ENCODE measurements at regions not wholly inside any gene's neighbourhood (a gene's known extent, or its start where the extent isn't known, plus 50 kb on each side); places are given as distances from the start of the nearest gene placed in this dataset.

DNA sequence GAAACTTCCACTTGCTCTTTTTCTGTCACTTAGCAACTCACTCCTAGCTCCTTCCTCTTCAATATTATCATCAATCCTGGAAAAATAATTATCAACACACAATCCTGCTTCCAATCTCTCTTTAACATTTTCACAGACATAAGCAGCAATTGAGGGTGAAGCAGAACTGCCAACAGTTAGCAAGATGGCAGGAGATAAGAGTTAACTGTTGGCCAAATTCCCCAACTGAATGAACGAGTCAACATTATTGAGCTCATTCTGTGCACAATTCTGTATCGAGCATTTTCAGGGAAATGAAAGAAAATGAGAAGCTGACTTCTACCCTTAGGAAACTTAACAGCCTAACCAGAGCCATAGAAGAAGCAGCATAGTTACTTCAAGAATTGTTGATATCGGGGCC, 152.0 kb downstream of the KCNA5 start:
- DNase-seq (ENCODE audit: low spot score): no peak

DNA sequence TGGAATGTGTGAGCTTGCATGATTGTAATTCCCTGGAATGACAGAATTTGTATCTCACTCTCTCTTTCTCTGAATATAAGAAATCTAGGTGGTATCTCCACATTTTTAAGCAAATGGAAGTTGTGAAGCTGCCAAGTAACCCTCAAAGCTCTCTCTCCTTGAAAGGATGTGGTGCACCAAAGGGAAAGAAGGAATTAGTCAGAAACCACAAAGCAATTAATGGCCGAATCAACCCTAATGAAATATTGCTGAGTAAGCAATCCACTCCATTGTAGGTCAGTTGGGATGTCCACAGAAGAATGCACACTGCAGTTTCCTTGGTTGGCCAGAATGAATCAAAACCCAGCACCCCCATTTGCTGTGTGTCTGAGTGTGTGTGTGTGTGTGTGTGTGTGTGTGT, 153.5 kb downstream of the KCNA5 start:
- peak; percentile 45 for DNase-seq (ENCODE audit: low spot score)

DNA sequence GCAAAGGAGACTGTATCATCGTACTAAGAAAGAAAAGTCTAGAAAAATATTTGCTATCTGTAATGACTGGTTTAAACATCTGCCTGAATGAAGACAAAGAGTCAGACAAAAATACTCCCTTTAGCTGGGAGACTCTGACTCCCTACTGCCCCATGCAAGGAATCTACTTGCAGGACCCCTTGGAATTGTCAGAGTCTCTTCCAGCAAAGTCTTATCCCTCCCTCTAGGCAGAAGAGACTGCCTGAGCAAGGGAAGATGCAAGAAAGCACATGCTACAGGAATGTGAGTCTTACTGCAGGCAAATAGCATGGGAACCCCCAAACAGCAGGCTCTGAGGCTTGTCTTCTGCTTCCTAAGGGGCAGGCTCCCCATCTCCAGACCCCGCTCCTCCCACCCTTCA, 154.0 kb downstream of the KCNA5 start:
- no peak for DNase-seq (ENCODE audit: low spot score)

DNA sequence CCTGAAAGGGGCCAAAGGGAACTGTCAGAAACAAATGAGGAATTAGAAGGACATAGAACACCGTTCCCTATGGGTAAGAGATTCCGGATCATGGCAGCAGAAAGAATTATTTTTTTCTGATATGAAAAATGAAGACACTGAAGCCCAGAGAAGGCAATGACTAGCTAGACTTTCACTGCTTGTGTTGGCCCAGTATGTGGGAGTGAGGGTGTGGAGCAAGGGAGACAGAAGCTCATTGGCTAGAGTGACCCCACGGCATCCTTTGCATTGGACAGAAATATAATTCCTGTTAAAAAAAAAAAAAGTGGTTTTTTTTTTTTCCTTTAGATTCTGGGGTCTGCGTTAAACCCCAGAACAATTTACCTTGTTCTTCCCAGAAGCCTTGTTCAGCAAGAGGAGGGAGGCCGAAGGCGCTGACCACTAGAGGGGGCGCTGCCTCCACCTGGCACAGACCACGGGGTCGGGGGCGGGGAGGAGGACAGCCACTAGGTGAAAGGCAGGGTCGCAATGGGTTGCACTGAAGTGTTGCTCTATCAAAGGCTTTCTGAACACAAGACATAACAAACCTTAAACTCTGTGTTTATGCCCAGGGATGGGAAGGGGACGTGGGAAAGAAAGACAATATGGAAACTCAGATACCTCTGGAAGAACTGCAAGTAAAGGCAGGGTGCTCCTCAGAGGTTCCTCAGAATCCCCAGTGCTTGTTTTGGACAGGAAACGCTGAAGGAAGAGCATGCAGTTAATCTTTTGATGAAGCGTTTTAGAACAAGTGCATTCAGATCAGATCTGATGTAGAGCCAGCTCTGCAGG, 156.8 kb downstream of the KCNA5 start:
- DNase-seq (ENCODE audit: low spot score): peak; percentile 44

DNA sequence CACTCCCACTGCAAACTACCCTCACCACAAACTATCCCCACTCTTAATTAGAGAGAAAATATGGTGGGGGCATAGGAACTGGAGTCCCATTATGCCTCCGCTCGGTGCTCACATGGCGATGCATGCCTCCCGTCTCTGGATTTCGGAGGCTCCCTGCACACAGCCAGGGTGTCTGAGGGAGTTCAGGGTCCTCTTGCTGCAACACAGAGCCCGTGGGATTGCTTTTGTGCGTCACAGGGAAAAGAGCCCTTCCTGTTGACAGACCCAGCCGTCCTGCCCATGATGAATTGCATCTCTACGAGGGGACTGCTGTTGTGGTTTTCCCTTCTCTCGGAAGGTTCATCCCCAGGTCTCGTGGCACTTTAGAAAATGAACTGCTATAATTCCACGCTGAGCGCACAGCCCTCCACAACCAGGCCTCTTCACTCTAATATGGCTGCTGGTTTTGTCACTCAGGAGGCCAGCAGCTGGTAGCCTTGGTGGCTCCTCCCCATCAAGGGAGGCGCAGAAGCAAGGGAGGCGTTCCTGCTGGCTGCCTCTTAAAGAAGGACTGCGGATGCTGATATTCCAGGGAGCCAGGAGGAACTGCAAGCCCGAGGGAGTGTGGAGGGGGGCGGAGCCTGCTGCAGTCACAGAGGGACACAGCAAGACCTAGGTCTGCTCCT, 158.0 kb downstream of the KCNA5 start:
- DNase-seq (ENCODE audit: low spot score): peak; percentile 26

DNA sequence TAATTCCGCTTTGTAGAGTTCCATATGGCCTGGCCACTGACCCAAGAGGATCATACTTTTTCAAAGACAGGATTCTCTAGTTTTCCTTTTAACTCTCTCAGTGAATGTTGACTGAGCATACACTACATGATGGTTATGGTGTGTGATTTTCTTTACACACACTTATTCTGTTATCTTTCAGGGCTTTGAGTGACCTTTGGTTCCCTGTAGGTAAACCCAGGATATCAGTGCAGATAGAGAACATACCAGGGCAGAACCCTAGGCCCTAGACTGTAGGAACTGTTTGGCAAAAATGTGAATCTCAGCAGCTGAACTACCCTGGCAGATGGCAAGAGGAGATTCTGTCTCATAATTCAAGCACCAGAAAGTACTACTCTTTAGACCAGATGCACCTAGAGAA, 159.6 kb downstream of the KCNA5 start:
- DNase-seq (ENCODE audit: low spot score): no peak

DNA sequence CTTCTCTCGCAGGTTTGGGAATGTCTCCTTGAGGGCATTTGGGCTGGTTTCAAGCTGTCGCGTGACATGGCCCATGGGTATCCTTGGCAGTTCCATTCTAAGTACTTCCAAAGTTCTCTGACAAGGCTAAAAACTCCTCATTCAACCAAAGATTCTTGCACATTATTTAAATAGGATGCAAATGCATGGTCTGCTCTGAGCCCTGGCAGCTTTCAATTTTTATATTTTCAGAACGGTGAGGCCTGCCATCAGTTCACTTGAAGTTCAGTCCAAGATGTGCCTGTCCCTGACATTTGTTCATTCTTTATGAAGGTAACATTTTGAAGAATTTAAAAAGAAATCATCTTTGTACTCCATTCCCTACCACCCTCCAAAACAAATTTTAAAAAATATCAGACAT, 160.0 kb downstream of the KCNA5 start:
- no peak for DNase-seq (ENCODE audit: low spot score)

DNA sequence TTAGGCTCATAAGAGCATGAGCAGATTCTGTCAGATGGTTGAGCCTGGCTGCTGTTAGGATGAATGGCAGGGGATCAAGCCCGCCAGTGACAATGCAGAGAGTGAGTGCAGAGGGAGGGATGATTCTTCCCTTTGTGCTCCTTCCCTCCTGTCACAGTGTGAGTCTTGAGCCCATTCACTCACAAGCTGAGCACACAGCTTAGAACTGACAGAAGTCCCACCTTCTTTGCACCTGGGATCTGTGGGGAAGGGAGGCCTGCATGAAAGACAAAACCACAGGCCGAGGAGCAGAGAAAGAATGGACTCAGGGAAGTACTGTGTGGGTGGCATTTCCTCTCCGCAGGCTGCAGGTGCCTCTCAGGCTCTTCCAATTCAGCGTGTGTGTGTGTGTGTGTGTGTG, 160.6 kb downstream of the KCNA5 start:
- no peak for DNase-seq (ENCODE audit: low spot score)

DNA sequence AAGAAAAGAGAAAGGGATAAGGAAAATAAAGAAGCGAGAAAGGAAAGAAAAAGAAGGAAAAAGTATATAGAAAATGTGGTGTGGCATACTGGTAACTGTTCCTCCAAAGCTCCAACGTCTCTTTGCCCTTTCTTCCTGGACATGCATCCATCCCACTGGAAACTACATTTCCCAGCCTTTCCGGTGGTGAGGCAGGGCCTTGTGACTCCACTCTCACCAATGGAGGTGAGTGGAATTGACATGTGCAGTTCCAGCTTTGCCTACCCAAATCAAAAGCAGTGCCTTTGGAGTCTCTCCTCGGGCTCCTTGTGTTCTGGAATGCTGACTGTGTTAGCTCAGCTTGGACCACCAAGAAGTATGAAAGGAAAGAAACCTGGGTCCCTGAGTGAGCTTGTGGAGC, 161.2 kb downstream of the KCNA5 start:
- DNase-seq (ENCODE audit: low spot score): no peak

DNA sequence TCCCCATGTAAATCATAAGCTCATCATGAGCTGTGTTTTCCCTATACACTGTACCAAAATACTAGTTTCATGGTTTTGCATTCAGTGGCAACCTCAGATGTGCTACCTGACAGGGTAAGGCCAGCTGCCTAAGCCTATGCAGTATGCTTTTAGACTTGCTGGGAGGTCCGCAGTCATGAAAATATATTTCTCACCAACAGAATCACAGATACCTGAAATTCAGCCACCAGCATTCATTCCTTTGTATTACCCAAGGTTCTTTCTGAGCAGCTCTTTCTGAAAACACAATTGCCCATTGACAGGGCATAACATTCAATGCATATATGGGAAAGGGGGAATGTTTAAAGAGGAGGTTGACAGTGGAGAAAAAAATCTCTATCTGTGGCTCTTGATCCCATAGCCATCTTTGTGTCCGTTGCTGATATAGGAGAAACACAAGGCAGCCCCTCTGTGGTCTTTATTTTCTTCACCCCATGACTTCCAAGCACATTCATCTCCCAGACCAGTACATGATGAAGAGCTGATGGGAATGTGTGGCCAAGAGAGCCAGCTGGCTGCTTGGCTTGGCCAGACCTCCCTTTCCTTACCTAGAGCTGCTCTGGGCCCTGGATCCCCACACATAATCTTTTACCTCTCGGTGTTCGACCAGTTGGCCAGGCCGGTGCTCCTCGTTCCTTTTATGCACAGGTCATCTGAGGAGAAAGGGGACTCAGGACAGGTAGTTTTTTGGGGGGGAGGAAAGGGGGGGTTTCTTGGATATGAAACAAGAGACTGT, 162.9 kb downstream of the KCNA5 start:
- DNase-seq (ENCODE audit: low spot score): no peak

DNA sequence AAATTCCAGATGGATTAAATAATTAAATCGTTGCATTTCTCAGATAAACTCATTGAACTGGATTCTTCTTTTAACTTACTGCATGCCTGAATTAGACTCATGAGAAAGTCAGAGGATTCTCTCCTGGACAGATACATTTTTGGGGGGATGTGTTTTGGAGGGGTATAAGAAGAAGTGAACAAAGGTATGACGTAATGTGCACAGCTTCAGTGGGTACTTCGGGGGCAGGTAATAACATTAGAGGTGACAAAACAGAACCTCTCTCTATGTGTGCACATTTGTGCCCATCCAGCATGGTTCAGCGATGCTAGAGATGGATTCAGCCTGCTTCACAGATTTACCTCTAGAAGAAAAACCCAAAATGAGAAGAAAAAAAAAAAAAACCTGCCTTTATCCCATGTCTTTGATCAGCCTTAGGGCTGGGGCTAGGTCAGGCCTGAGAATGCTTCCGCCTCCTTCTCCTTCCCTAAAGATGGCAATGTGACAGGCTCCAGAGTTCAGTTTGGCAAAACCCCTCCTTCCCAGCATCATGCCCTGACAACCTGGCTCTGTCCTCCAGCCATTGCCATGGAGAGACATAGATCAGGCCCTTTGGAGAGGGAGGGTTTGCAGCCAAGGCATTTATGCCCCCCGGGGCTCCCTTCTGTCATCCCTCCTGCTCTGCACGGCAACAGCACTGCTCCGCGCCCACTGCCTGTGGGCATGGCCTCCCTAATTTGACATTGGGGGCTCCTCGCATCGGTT, 166.7 kb downstream of the KCNA5 start:
- DNase-seq (ENCODE audit: low spot score): no peak

DNA sequence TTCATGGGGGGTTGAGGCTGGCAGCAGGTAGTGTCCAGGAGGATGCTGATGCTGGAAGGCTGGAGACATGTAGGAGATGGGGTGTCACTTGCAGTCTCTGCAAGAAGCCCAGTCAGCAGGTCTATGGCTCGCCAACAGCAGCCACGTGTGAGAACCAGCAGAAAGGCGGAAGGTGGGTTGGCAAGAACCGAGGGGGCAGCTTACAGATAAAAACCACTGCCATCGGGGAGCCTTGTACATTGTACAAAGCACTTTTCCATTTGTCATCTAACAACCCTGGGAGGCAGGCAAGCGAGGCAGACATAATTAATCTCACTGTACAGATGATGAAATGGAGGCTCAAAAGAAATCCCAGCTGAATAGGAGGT, 167.2 kb downstream of the KCNA5 start:
- no peak for DNase-seq (ENCODE audit: low spot score)

DNA sequence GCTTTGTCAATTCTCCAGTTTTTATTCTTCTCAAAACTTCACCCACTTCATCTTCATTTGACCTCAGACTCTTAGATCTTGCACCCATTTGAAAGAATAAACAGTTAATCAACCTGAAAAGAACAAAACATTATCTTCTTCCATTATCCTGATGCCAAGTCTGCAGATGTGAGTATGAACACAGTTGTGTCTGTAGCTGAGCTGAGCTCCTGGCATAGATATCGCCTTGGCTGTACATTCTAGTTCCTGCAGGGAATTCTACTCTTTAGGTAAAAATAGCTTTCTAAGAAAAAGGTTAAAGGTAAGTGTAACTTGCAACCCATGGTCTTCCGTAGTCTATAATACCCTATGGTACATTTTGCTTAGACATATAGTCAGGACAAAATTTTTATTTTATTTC, 169.7 kb downstream of the KCNA5 start:
- no peak for DNase-seq (ENCODE audit: low spot score)

DNA sequence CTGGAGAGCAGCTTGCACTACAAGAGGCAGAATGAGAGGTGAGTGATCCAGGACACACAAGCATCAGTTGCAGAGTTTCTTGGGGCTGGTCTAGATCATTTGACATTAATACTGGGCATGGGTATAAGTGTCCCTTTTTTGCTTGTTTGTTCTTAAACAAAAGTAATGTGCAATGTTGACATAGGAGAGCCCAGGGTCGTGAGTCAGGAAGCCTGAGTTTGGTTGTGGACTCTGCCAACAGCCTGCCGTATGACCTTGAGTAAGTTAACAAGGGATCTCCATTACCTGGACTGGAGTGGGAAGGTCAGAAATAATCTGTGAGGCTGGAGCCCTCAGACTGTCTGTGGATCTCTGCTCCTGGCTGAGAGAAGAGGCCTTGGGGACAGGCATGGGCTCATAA, 170.3 kb downstream of the KCNA5 start:
- DNase-seq (ENCODE audit: low spot score): no peak

DNA sequence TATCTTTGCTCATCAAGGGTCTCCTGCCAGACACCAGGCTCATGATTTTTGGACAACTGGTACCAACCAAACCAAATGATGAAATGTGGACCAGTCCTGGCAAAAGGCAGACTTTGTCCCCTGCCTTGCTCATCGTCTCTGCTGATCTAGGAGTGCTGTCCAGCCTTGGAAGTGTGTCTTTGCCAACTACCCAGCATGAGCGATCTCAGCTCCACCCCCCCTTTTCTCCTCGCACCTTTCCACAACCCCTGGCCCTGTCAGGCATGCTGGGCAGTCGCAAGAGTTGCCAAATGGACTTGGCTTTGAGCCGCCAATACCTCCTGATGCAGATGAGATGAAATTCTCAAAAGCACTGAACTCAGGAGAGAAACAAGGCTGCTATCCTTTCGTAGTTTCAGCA, 174.3 kb downstream of the KCNA5 start:
- no peak for DNase-seq (ENCODE audit: low spot score)

DNA sequence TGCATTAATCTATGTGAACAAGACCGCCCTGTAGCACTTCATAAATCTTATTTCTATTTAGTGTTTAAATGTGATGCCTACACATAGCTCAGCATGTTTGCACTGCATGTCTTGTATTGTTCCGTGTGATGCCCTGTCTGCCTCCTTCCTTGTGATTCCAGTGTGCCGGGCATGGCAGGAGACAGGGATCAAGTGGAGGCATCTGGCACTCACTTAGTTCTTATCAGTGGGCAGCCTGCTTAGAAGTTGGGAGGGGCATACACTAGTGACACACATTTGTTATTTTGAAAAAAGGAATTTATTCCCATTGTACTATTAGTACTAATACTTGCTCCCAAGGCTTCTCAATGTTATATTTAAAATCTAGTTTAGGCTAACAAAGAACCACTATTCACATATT, 176.4 kb downstream of the KCNA5 start:
- no peak for DNase-seq (ENCODE audit: low spot score)

DNA sequence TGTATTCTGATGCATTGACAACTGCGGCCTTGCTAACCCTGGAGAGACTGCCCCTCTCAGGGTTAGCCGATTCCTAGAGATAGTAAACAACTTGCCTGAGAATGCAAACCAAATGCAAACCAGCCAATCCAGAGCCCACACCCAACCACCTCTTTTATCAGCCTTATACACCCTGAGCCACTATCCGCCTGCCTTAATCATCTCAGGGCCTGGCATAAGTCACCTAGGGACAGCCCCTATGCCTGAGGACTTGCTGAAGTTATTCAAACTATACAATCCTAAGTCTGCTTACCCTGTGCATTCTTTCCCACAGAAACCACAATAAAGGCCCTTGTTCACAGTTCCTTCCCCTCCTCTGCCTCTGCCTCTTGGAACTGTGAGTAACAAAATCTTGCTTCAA, 177.2 kb downstream of the KCNA5 start:
- no peak for DNase-seq (ENCODE audit: low spot score)

DNA sequence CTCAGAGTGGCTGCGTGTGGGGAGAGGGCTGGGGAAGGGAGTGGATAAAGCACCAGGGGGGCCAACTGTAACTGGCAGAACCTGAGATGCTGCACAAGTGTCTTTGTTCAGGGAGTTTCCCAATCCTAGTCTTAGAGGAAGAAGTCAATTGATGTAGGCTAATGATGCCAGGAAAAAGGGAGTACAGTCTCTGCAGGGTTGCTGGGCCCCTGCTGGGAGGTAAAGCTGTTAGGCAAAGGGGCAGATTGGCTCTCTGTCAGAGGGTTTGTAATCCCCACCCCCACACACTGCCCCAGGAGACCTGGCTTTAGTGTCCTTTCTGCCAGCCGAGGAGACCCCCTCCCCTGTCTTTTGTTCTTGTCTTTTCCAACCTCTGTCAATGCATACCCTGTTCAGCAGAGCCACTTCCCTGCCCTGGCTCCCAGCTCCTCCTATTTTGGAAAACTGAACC, 178.4 kb downstream of the KCNA5 start:
- no peak for DNase-seq (ENCODE audit: low spot score)

DNA sequence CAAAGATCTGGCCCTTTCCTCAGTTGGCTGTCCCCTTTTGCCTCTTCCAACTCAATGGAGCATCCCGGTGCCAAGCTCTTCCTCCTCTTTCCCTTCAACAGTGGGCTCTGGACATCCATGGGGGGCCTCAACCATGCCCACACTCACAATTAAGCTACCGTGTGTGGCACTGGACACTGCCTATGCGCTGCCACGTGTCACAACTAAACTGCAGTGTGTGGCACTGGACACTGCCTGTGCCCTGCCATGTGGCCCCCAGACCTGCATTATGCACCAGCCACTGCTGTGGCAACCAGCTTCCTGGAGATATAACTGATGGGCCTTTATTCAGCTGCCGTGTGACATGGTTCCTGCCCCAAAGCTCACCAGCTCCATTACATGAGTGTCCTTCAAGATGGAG, 179.1 kb downstream of the KCNA5 start:
- no peak for DNase-seq (ENCODE audit: low spot score)

DNA sequence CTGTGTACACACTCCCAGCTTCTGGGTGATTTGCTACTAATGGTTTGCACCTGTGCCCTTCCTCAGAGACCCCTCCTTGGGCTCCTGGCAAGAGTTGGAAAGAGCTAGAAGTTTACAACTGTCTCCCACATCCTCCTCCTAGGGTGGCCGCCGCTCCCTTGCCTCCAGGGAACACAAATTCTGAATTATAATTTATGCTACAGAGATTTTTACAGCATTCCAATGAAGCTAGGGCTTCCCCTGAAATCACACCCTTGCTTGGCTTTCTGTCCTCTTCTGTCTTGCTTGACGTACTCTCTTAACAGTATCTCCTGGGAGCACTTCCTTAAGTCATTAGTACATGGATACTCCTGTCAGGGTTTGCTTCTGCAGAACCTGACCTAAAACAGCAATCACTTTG, 180.2 kb downstream of the KCNA5 start:
- no peak for DNase-seq (ENCODE audit: low spot score)

DNA sequence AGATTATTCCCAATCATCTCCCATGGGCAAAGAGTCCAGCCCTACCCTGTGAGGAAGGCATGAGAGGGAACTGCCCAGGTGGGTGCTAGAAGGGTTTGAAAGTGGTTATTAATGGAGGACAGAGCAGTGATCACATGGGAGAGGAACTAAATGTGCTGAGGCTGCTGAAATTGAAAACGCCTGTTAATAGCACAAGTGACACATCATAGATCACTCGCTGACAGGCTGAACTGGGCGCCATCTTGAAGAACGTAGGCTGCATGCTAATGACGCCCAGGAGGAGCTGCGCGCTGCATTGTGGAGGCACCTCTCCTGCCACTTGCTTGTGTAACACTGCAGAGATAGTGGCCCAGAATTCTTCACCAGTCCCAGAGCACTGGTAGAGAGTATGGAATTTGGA, 182.9 kb downstream of the KCNA5 start:
- no peak for DNase-seq (ENCODE audit: low spot score)

DNA sequence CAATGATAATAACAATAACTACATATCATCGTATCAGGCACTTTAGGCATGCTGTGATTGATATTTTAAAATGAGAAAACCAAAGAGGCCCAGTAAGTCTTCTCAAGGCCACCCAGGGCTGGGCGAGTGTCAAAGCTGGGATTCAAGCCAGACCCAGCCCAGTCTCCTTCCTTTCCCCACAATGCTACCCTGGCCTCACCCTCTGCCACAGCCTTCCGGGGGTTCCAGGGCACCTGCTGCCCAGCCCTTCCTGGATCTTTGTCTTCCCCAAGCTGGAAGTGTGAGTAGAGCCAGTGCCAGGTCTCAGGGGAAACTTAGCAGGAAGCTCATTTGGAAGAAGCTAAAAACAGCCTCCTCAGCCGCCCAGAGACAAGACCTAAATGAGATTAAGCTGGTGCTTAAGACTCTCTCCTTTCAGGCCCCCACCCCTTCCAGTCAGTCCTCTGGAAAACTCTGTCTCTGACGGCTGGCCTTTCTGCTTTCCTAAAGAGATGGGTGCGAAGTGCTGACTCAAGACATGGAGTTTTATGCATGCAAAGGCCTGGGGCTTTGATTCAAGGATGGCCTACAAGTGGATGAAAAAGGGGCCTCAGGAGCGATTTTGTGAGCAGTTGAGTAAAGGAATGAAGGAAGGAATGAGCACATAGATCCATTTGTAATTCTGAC, 184.2 kb downstream of the KCNA5 start:
- no peak for DNase-seq (ENCODE audit: low spot score)
